PC-9 (cell line): ENCODE measurements at regions not wholly inside any gene's neighbourhood (a gene's known extent, or its start where the extent isn't known, plus 50 kb on each side); places are given as distances from the start of the nearest gene placed in this dataset.

Source experiments
- CTCF ChIP-seq: fragments of 200-600 bp; sonication (generic); conservative IDR thresholded peaks from 2 replicates; pipeline ENCODE4 v1.6.1; 2017; ENCODE audit warnings: mixed run types, antibody characterized with exemption, mild to moderate bottlenecking, moderate library complexity
- EZH2 ChIP-seq: fragments of 200-600 bp; sonication (generic); IDR thresholded peaks from 2 replicates; pipeline ENCODE4 v1.8.0; 2017; ENCODE audit warnings: antibody characterized with exemption, low read depth

- TF ChIP-seq CTCF (no peak), EZH2 (no peak)
Measured at GRCh38 chr4:133268205-133268604, 119.1 kb downstream of the PCDH10 start.
